AG09309 (cell line): ENCODE measurements at regions not wholly inside any gene's neighbourhood (a gene's known extent, or its start where the extent isn't known, plus 50 kb on each side); places are given as distances from the start of the nearest gene placed in this dataset.

ENCODE experiments used
- DNase-seq: peaks from one replicate; pipeline ENCODE4 v3.0.0-alpha.2; 2010; ENCODE audit warnings: low read depth
- H3K4me3 ChIP-seq: 2 replicates; pipeline ENCODE4 v1.5.1; 2011; ENCODE audit warnings: mild to moderate bottlenecking, low read depth, low read length, moderate library complexity; ENCODE audit not compliant: control insufficient read depth
- TF ChIP-seq, protein P1 (sequence below): IDR thresholded peaks from 2 replicates; pipeline ENCODE4 v1.5.1; 2011; ENCODE audit warnings: mild to moderate bottlenecking, low read depth, low read length, inconsistent platforms; ENCODE audit not compliant: insufficient read depth, control insufficient read depth; ENCODE audit errors: missing control alignments

DNA sequence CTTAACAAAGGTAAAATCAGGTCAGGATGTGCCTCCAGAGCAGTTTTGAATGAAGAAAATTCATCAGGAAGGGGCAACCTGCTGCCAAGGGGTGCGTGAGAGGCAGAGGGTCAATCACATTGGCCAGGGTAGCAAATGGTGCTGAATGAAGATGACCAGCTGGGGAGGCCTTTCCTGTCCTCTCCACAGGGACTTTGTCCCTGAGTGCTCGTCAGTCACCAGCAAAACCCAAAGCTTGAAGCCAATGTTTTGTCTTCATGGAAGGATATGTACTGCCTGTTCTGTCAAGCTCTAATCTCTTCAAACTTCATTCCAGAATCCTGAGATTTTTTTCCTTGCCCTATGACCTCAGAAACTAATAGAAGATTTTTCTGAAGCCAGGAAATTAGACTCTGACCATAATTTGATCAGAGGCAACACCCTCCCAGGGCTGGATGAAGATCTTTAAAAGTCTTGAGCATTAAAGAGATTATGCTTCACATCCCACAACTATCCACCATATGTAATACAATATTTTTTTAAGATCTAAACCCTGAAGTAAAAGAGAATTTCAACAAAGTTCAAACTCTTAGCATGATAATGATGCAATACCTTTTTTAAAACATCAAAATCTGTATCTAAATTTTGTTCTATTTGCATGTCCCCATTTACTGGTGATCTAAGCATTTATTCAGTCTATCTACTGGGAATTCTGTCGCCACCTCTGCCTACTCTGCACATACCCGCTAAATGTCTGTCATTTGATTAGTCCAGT is 243.0 kb downstream of the SNX13 start:
- no peak for DNase-seq
- TF ChIP-seq, protein P1, sequence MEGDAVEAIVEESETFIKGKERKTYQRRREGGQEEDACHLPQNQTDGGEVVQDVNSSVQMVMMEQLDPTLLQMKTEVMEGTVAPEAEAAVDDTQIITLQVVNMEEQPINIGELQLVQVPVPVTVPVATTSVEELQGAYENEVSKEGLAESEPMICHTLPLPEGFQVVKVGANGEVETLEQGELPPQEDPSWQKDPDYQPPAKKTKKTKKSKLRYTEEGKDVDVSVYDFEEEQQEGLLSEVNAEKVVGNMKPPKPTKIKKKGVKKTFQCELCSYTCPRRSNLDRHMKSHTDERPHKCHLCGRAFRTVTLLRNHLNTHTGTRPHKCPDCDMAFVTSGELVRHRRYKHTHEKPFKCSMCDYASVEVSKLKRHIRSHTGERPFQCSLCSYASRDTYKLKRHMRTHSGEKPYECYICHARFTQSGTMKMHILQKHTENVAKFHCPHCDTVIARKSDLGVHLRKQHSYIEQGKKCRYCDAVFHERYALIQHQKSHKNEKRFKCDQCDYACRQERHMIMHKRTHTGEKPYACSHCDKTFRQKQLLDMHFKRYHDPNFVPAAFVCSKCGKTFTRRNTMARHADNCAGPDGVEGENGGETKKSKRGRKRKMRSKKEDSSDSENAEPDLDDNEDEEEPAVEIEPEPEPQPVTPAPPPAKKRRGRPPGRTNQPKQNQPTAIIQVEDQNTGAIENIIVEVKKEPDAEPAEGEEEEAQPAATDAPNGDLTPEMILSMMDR = no peak
- no peak overlapping the region for H3K4me3 ChIP-seq

DNA sequence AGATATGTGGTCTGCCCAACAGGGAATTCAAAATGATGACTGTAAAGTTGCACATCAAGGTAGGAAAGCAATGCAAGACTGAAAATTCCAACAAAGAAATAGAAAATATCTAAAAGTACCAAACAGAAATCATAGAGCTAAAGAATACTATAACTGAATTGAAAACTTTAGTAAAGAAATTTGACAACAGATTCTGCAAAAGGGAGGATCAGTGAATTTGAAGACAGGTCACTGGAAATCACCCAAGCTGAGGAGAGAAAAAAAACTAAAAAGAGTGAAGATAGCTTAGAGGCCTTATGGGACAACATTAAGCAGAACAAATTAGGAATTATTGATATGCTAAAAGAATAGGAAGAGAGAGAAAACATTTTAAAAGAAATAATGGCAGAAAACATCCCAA is 240.6 kb downstream of the SNX13 start:
- no peak overlapping the region for H3K4me3 ChIP-seq
- no peak for DNase-seq
- TF ChIP-seq, protein P1 = no peak

DNA sequence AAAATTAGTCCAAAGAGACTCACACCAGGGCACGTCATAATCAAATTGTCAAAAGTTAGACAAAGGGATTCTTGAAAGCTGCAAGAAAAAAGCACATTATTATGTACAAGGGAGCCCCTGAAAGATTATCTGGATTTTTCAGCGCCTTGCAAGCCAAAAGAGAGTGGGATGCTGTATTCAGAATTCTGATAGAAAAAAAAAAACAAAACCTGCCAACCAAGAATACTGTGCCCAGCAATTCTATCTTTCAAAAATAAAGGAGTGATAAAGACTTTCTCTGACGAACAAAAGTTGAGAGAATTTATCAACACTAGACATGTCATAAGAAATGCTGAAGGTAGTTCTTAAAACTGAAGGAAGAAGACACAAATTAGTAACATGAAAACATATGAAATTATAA is 240.2 kb downstream of the SNX13 start:
- no peak overlapping the region for H3K4me3 ChIP-seq
- DNase-seq = no peak
- TF ChIP-seq, protein P1 = no peak

DNA sequence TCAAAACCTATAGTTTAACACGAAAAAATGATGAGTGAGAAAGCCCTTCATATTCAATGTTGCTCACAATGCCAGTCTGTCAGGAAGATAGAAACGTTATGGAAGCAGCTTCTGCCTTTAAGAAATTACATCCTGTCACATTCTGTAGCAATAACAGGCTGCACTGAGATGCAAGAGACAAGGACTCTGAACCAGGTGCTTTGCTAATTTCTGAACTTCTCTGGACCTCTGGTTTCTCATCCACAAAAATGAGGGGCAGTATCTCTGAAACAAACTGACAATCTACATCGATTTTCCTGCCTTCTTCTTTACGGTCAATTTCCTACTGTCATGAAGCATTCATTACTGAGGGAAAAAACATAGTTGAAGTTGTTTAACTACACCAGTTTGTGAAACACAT is 234.0 kb downstream of the SNX13 start:
- H3K4me3 ChIP-seq = no peak overlapping the region
- TF ChIP-seq, protein P1 = no peak
- no peak for DNase-seq

DNA sequence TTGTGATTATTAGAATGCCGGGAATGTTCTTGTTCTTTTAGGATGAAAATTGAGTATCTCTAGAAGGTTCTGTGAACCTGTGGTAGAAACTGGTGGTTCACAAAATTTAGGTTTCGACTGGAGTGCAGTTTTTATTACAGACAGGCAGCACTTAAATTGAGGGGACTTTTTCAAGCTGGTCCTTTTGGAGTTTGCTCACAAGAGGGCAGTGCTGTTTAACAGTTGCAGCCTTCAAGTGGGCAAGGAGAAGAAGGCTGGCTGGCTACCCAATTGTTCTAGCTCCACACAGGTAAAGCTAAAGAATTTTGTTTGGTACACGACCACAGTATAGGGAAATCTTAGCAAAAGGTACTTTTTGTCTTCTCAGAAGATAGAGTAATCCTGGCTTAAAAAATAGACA is 233.6 kb downstream of the SNX13 start:
- no peak overlapping the region for H3K4me3 ChIP-seq
- TF ChIP-seq, protein P1 = peak; percentile 74
- DNase-seq = peak; percentile 46

DNA sequence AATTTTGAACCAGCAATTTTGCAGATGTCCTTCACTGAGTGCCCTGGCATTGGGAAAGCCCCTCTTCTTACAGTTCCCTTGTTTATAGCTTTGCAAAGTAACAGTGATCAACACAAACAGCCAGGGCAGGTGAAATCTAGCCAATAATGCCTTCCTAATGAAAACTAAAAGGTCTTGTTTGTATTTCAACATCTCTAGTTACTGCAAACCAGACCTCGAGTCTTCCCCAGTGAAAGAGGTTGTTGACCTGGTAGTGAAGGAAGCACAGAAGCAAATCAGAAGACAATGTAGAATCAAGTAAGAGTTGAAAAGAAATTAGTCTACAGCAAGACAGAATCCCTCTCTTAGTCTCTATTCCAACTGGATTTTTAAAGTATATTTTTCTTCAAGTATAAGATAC is 231.2 kb downstream of the SNX13 start:
- no peak overlapping the region for H3K4me3 ChIP-seq
- DNase-seq = no peak
- TF ChIP-seq, protein P1 = no peak

DNA sequence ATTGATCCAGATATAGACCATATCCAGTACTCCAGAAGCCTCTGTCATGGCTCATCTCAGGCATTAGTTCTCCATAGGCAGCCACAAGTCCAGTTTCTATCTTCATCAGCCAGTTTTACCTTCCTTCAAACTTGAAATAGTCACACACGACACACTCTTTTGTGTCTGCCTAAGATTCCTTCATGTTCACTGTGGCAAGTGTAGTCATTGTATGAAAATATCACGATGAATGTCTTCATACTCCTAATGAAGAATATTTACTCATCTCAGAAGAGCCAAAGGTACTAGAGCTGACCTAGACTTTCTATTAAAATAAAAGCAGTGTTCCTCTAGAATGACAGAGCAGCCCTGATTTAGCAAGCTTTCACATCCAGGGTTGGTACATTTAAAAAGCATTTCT is 230.7 kb downstream of the SNX13 start:
- TF ChIP-seq, protein P1 = no peak
- DNase-seq = no peak
- no peak overlapping the region for H3K4me3 ChIP-seq
